K562 (cell line): ENCODE measurements at regions not wholly inside any gene's neighbourhood (a gene's known extent, or its start where the extent isn't known, plus 50 kb on each side); places are given as distances from the start of the nearest gene placed in this dataset.

Source experiments
- ATAC-seq: fragments of 200-7000 bp; cut with Tn5 transposase; 3 replicates; pipeline ENCODE4 v1.9.1; 2020; ENCODE audit warnings: moderate library complexity
- BruUV-seq: library from RNA; stranded (reverse); fragments of 400-500 nt; replicated peaks from 2 replicates; lab custom pipeline; 2021; lab: Mats Ljungman, UMichigan
- CTCF ChIA-PET: fragments of 300-600 bp; formaldehyde crosslinking; extraction: SDS; loops from one replicate; lab custom pipeline; 2021; ENCODE audit warnings: low intra/inter-chr PET ratio; lab: Yijun Ruan, JAX
- POLR2A ChIA-PET: fragments of 300-600, 350-650 bp; sonication (Branson Sonifier 250); formaldehyde crosslinking; extraction: SDS; loops from one replicate; lab custom pipeline; 2021; ENCODE audit warnings: antibody characterized with exemption, inconsistent platforms; lab: Yijun Ruan, JAX
- DNase-seq, 4 experiments: peaks; one replicate each; pipeline versions ENCODE4 v3.0.0 to v3.0.0-alpha.2; 2011 to 2018; ENCODE audit warnings: low spot score in 3 of 4, mixed read lengths in 3 of 4; ENCODE audit errors: extremely low read depth in 1 of 4
- FAIRE-seq: peaks from 2 replicates; lab custom pipeline; 2011; peaks lifted over from hg19 to GRCh38; lab: Jason Lieb, UNC
- H2AFZ ChIP-seq: 2 replicates; pipeline ENCODE4 v1.6.0; 2011; ENCODE audit warnings: low read depth, low read length, control low read depth, inconsistent platforms
- H3K27ac ChIP-seq: fragments of 200-600 bp; 3 replicates; pipeline ENCODE4 v1.8.0; 2011; ENCODE audit warnings: low read depth, mild to moderate bottlenecking, control low read depth, inconsistent platforms, low read length, moderate library complexity, mixed read lengths; ENCODE audit errors: extremely low read depth
- H3K27me3 ChIP-seq, 2 experiments: fragments of 300-600 bp in 1 of 2; 2 replicates in 1 of 2; 3 replicates in 1 of 2; pipeline versions ENCODE4 v1.6.0 to v1.8.0; 2011; ENCODE audit warnings: inconsistent platforms in 2 of 2, low read length in 2 of 2, mild to moderate bottlenecking in 1 of 2, mixed read lengths in 1 of 2, moderate library complexity in 1 of 2; ENCODE audit not compliant: control insufficient read depth in 2 of 2, insufficient read depth in 2 of 2
- H3K36me3 ChIP-seq: fragments of 300-600 bp; 3 replicates; pipeline ENCODE4 v1.8.0; 2011; ENCODE audit warnings: mild to moderate bottlenecking, low read length, inconsistent platforms; ENCODE audit not compliant: control insufficient read depth, insufficient read depth
- H3K4me1 ChIP-seq, 2 experiments: fragments of 200-600 bp in 1 of 2; replicated peaks in 1 of 2; 2 replicates in 1 of 2; 3 replicates in 1 of 2; pipeline versions ENCODE4 v1.5.1 to v1.8.0; 2011; ENCODE audit warnings: inconsistent platforms in 2 of 2, low read length in 2 of 2, mild to moderate bottlenecking in 1 of 2, mixed read lengths in 1 of 2, moderate library complexity in 1 of 2; ENCODE audit not compliant: control insufficient read depth in 2 of 2, insufficient read depth in 2 of 2
- H3K4me2 ChIP-seq: 2 replicates; pipeline ENCODE4 v1.6.1; 2011; ENCODE audit warnings: low read length, control low read depth, inconsistent platforms, mixed read lengths; ENCODE audit not compliant: insufficient read depth
- H3K4me3 ChIP-seq: fragments of 200-600 bp; sonication (generic), shearing (Covaris generic); 2 replicates; pipeline ENCODE4 v1.5.1; 2016; ENCODE audit warnings: control low read depth, inconsistent platforms
- H3K79me2 ChIP-seq: fragments of 200-600 bp; 3 replicates; pipeline ENCODE4 v1.8.0; 2011; ENCODE audit warnings: low read length, inconsistent platforms; ENCODE audit not compliant: control insufficient read depth, insufficient read depth
- H3K9ac ChIP-seq, 2 experiments: 2 replicates each; pipeline versions ENCODE4 v1.6.0 to v1.6.1; 2011; ENCODE audit warnings: low read depth in 2 of 2, low read length in 2 of 2, control low read depth in 1 of 2, inconsistent platforms in 1 of 2, mild to moderate bottlenecking in 1 of 2, mixed read lengths in 1 of 2; ENCODE audit not compliant: insufficient read depth in 1 of 2
- H3K9me1 ChIP-seq: one replicate; pipeline ENCODE4 v1.6.0; 2011; ENCODE audit warnings: inconsistent platforms, mild to moderate bottlenecking, low read length, moderate library complexity; ENCODE audit not compliant: control insufficient read depth, insufficient read depth
- H3K9me3 ChIP-seq: replicated peaks from 2 replicates; pipeline ENCODE4 v1.5.1; 2011; ENCODE audit warnings: low read depth, low read length, inconsistent platforms; ENCODE audit not compliant: control insufficient read depth, insufficient read depth
- H4K20me1 ChIP-seq: replicated peaks from 2 replicates; pipeline ENCODE4 v1.6.1; 2011; ENCODE audit warnings: low read length, inconsistent platforms, mixed read lengths; ENCODE audit not compliant: control insufficient read depth, insufficient read depth
- CBX3 ChIP-seq, 2 experiments: IDR thresholded peaks; 1 replicate in 1 of 2; 2 replicates in 1 of 2; pipeline ENCODE4 v1.6.1; 2012; ENCODE audit warnings: inconsistent platforms in 2 of 2, low read length in 2 of 2, borderline replicate concordance in 1 of 2, control low read depth in 1 of 2
- CHCHD3 ChIP-seq: fragments of 250-450 bp; sonication (Bioruptor Pico); IDR thresholded peaks from 2 replicates; pipeline ENCODE4 v2.1.2; 2022; ENCODE audit warnings: mild to moderate bottlenecking
- CHD2 ChIP-seq: IDR thresholded peaks from 2 replicates; pipeline ENCODE4 v1.6.1; 2011; ENCODE audit warnings: low read depth, low read length
- MAZ ChIP-seq, 2 experiments: fragments of 450-650 bp in 1 of 2; sonication (generic) in 1 of 2; formaldehyde crosslinking; IDR thresholded peaks in 1 of 2; conservative IDR thresholded peaks in 1 of 2; 2 replicates each; pipeline versions ENCODE4 v1.4.0 to v1.5.0; 2020; ENCODE audit warnings: mild to moderate bottlenecking in 1 of 2, missing genetic modification reagents in 1 of 2
- RBM39 ChIP-seq: fragments of 200-400 bp; formaldehyde crosslinking; optimal IDR thresholded peaks from 2 replicates; pipeline ENCODE3; 2018; ENCODE audit warnings: low read depth, low read length
- ZNF140 ChIP-seq: fragments of 250-450 bp; sonication (Bioruptor Pico); IDR thresholded peaks from 2 replicates; pipeline ENCODE4 v1.8.0; 2021; ENCODE audit warnings: moderate library complexity, mild to moderate bottlenecking, inconsistent platforms
- ZNF75A ChIP-seq: fragments of 450-650 bp; formaldehyde crosslinking; IDR thresholded peaks from 2 replicates; pipeline ENCODE4 v1.4.0; 2020; ENCODE audit warnings: mild to moderate bottlenecking
- WGBS: fragments of 100-300 bp; shearing (Covaris generic); methylation state at CpG from one replicate; pipeline ENCODE4 v1.1.6; 2016; ENCODE audit warnings: low coverage, mixed read lengths; ENCODE audit not compliant: insufficient coverage; ENCODE audit errors: missing lambda C conversion rate; 5-methylcytosine and 5-hydroxymethylcytosine counted together
- in situ Hi-C: fragments of 300-500 bp; cut with MboI; formaldehyde crosslinking; loops from 4 replicates; pipeline ENCODE4 v1.15.0; 2018; ENCODE audit warnings: inconsistent platforms, mixed read lengths
- intact Hi-C: fragments of 100-400 bp; cut with micrococcal nuclease; formaldehyde crosslinking; loops from 2 replicates; pipeline ENCODE4 v1.14.2; 2022
- TF ChIP-seq, protein P1 (sequence below): sonication (generic); formaldehyde crosslinking; IDR thresholded peaks from 2 replicates; pipeline ENCODE4 v1.8.1; 2023; ENCODE audit warnings: missing genetic modification reagents, mild to moderate bottlenecking, borderline replicate concordance
- TF ChIP-seq, protein P2 (sequence below), 2 experiments: fragments of 450-650 bp in 1 of 2; sonication (generic) in 1 of 2; formaldehyde crosslinking in 1 of 2; IDR thresholded peaks; 2 replicates each; pipeline versions ENCODE4 v1.7.1 to v1.9.0; 2016 to 2022; ENCODE audit warnings: inconsistent platforms in 1 of 2, mild to moderate bottlenecking in 1 of 2, missing genetic modification reagents in 1 of 2

DNA sequence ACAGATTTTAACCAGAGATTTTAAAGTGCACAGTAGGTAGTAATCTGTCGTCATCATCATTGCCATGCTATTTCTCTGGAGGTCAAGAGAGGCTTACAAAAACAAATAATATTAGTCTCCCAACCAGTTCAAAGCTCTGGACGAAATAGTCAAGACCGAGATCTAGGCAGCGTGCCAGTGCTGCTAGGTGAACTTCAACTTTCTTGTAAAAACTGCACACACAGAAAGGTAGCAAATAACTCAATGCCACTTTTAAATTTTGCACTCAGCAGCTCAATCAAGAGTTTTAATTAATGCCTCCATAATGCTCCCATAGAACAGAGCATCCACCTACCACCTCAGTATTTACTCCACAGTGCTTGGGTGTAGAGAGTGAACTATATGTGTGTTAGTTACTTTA is 656.8 kb downstream of the IRX1 start:
- Histone ChIP-seq H3K4me2 (no peak overlapping the region), H3K9ac (no peak overlapping the region), H3K4me3 (no peak overlapping the region), H3K9me1 (no peaks in the 10 kb centered on the region), H3K79me2 (no peaks in the 10 kb centered on the region), H3K27me3 (no peaks in the 10 kb centered on the region), H3K9me3 (no peaks in the 10 kb centered on the region), H3K4me1 (no peaks in the 10 kb centered on the region), H4K20me1 (no peaks in the 10 kb centered on the region), H2AFZ (no peak overlapping the region), H3K27ac (no peak overlapping the region), H3K36me3 (no peaks in the 10 kb centered on the region)
- intact Hi-C loops (no loop called here), in situ Hi-C loops (no loop called here)
- ATAC-seq (no peak), FAIRE-seq (no peak), DNase-seq (no peak)
- WGBS, result 0% methylated on average over 4 of the region's 4 CpGs
- ChIA-PET CTCF (no interaction called here), POLR2A (no interaction called here)
- BruUV-seq, result no TSS peak
- TF ChIP-seq, protein P1, sequence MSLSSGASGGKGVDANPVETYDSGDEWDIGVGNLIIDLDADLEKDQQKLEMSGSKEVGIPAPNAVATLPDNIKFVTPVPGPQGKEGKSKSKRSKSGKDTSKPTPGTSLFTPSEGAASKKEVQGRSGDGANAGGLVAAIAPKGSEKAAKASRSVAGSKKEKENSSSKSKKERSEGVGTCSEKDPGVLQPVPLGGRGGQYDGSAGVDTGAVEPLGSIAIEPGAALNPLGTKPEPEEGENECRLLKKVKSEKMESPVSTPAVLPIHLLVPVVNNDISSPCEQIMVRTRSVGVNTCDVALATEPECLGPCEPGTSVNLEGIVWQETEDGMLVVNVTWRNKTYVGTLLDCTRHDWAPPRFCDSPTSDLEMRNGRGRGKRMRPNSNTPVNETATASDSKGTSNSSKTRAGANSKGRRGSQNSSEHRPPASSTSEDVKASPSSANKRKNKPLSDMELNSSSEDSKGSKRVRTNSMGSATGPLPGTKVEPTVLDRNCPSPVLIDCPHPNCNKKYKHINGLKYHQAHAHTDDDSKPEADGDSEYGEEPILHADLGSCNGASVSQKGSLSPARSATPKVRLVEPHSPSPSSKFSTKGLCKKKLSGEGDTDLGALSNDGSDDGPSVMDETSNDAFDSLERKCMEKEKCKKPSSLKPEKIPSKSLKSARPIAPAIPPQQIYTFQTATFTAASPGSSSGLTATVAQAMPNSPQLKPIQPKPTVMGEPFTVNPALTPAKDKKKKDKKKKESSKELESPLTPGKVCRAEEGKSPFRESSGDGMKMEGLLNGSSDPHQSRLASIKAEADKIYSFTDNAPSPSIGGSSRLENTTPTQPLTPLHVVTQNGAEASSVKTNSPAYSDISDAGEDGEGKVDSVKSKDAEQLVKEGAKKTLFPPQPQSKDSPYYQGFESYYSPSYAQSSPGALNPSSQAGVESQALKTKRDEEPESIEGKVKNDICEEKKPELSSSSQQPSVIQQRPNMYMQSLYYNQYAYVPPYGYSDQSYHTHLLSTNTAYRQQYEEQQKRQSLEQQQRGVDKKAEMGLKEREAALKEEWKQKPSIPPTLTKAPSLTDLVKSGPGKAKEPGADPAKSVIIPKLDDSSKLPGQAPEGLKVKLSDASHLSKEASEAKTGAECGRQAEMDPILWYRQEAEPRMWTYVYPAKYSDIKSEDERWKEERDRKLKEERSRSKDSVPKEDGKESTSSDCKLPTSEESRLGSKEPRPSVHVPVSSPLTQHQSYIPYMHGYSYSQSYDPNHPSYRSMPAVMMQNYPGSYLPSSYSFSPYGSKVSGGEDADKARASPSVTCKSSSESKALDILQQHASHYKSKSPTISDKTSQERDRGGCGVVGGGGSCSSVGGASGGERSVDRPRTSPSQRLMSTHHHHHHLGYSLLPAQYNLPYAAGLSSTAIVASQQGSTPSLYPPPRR (CRISPR knock-in tag), result no peak
- TF ChIP-seq CHCHD3 (CRISPR knock-in tag) (no peak), RBM39 (no peak), ZNF75A (no peak), CBX3 (IDR thresholded peaks at IDR 0.05; ENCODE audit: borderline replicate concordance in 1 of 2, low read length in 2 of 2) (no peak), ZNF140 (CRISPR knock-in tag) (no peak), MAZ (CRISPR knock-in tag; conservative IDR thresholded peaks at IDR 0.05 in 1 of 2, IDR thresholded peaks at IDR 0.05 in 1 of 2) (no peak), CHD2 (no peak)
- TF ChIP-seq, protein P2, sequence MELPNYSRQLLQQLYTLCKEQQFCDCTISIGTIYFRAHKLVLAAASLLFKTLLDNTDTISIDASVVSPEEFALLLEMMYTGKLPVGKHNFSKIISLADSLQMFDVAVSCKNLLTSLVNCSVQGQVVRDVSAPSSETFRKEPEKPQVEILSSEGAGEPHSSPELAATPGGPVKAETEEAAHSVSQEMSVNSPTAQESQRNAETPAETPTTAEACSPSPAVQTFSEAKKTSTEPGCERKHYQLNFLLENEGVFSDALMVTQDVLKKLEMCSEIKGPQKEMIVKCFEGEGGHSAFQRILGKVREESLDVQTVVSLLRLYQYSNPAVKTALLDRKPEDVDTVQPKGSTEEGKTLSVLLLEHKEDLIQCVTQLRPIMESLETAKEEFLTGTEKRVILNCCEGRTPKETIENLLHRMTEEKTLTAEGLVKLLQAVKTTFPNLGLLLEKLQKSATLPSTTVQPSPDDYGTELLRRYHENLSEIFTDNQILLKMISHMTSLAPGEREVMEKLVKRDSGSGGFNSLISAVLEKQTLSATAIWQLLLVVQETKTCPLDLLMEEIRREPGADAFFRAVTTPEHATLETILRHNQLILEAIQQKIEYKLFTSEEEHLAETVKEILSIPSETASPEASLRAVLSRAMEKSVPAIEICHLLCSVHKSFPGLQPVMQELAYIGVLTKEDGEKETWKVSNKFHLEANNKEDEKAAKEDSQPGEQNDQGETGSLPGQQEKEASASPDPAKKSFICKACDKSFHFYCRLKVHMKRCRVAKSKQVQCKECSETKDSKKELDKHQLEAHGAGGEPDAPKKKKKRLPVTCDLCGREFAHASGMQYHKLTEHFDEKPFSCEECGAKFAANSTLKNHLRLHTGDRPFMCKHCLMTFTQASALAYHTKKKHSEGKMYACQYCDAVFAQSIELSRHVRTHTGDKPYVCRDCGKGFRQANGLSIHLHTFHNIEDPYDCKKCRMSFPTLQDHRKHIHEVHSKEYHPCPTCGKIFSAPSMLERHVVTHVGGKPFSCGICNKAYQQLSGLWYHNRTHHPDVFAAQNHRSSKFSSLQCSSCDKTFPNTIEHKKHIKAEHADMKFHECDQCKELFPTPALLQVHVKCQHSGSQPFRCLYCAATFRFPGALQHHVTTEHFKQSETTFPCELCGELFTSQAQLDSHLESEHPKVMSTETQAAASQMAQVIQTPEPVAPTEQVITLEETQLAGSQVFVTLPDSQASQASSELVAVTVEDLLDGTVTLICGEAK (IDR thresholded peaks at IDR 0.05), result no peak
- TF ChIP-seq, protein P2 (CRISPR knock-in tag; IDR thresholded peaks at IDR 0.05), result no peak
